ENCODE measurements at regions not wholly inside any gene's neighbourhood (a gene's known extent, or its start where the extent isn't known, plus 50 kb on each side); places are given as distances from the start of the nearest gene placed in this dataset.

- TF ChIP-seq CTCF (conservative IDR thresholded peaks at IDR 0.05) (no peak), EZH2 (IDR thresholded peaks at IDR 0.05; ENCODE audit: low read depth) (no peak)
These were observed 63.4 kb upstream of the AFDN start for GRCh38 chr6:167763056-167763944.
